DND-41 (cell line): ENCODE measurements at regions not wholly inside any gene's neighbourhood (a gene's known extent, or its start where the extent isn't known, plus 50 kb on each side); places are given as distances from the start of the nearest gene placed in this dataset.

Source experiments
- ATAC-seq: fragments of 200-7000 bp; cut with Tn5 transposase; 3 replicates; pipeline ENCODE4 v1.9.1; 2021; ENCODE audit warnings: low read depth; ENCODE audit not compliant: insufficient read depth
- DNase-seq: peaks from one replicate; pipeline ENCODE4 v3.0.0-alpha.2; 2020
- H2AFZ ChIP-seq: 2 replicates; pipeline ENCODE4 v1.6.0; 2012; ENCODE audit warnings: low read depth, low read length
- H3K27ac ChIP-seq: 2 replicates; pipeline ENCODE4 v1.5.1; 2012; ENCODE audit warnings: low read length, inconsistent platforms
- H3K27me3 ChIP-seq: fragments of 200-600 bp; sonication (generic); 2 replicates; pipeline ENCODE4 v1.6.0; 2012; ENCODE audit warnings: low read length, mild to moderate bottlenecking, inconsistent platforms; ENCODE audit not compliant: insufficient read depth, poor library complexity
- H3K36me3 ChIP-seq: 2 replicates; pipeline ENCODE4 v1.5.1; 2012; ENCODE audit warnings: low read length, inconsistent platforms; ENCODE audit not compliant: insufficient read depth
- H3K4me1 ChIP-seq: 2 replicates; pipeline ENCODE4 v1.5.1; 2012; ENCODE audit warnings: mild to moderate bottlenecking, low read length; ENCODE audit not compliant: insufficient read depth
- H3K4me2 ChIP-seq: 2 replicates; pipeline ENCODE4 v1.6.0; 2012; ENCODE audit warnings: mild to moderate bottlenecking, moderate library complexity, low read length, inconsistent platforms; ENCODE audit not compliant: insufficient read depth
- H3K4me3 ChIP-seq, 2 experiments: fragments of 200-600 bp in 1 of 2; shearing (Covaris generic) in 1 of 2; 2 replicates each; pipeline ENCODE4 v1.5.1; 2012 to 2016; ENCODE audit warnings: inconsistent platforms in 2 of 2, low read length in 2 of 2, mild to moderate bottlenecking in 2 of 2, low read depth in 1 of 2, moderate library complexity in 1 of 2
- H3K79me2 ChIP-seq: 2 replicates; pipeline ENCODE4 v1.6.0; 2012; ENCODE audit warnings: low read length, inconsistent platforms; ENCODE audit not compliant: insufficient read depth
- H3K9ac ChIP-seq: 2 replicates; pipeline ENCODE4 v1.6.0; 2012; ENCODE audit warnings: low read depth, mild to moderate bottlenecking, inconsistent platforms, low read length, moderate library complexity
- H3K9me3 ChIP-seq: 2 replicates; pipeline ENCODE4 v1.5.1; 2012; ENCODE audit warnings: low read length, moderate library complexity, mild to moderate bottlenecking, inconsistent platforms; ENCODE audit not compliant: insufficient read depth, severe bottlenecking
- H4K20me1 ChIP-seq: 2 replicates; pipeline ENCODE4 v1.6.0; 2012; ENCODE audit warnings: low read length; ENCODE audit not compliant: insufficient read depth
- EZH2 ChIP-seq: IDR thresholded peaks from 3 replicates; pipeline ENCODE4 v1.6.1; 2012; ENCODE audit warnings: borderline replicate concordance, low read depth, mild to moderate bottlenecking, moderate library complexity, low read length, inconsistent platforms; ENCODE audit not compliant: severe bottlenecking
- TF ChIP-seq, protein P1 (sequence below): IDR thresholded peaks from 2 replicates; pipeline ENCODE4 v1.5.1; 2012; ENCODE audit warnings: borderline replicate concordance, low read length, moderate library complexity, mild to moderate bottlenecking; ENCODE audit not compliant: poor library complexity, severe bottlenecking; ENCODE audit errors: extremely low read depth

GRCh38 chr1:87903242-87903641, 574.6 kb downstream of the LMO4 start:
- ATAC-seq (no peak), DNase-seq (no peak)
- no peaks in the 10 kb centered on the region for H3K36me3 ChIP-seq
- H3K27me3 ChIP-seq, result peaks cover 9% of the 10 kb centered on the region
- no peak overlapping the region for H3K9ac ChIP-seq
- H3K27ac ChIP-seq, result no peak overlapping the region
- H3K4me2 ChIP-seq, result no peak overlapping the region
- H3K79me2 ChIP-seq, result no peaks in the 10 kb centered on the region
- H3K9me3 ChIP-seq, result no peaks in the 10 kb centered on the region
- no peak for TF ChIP-seq EZH2
- TF ChIP-seq, protein P1, sequence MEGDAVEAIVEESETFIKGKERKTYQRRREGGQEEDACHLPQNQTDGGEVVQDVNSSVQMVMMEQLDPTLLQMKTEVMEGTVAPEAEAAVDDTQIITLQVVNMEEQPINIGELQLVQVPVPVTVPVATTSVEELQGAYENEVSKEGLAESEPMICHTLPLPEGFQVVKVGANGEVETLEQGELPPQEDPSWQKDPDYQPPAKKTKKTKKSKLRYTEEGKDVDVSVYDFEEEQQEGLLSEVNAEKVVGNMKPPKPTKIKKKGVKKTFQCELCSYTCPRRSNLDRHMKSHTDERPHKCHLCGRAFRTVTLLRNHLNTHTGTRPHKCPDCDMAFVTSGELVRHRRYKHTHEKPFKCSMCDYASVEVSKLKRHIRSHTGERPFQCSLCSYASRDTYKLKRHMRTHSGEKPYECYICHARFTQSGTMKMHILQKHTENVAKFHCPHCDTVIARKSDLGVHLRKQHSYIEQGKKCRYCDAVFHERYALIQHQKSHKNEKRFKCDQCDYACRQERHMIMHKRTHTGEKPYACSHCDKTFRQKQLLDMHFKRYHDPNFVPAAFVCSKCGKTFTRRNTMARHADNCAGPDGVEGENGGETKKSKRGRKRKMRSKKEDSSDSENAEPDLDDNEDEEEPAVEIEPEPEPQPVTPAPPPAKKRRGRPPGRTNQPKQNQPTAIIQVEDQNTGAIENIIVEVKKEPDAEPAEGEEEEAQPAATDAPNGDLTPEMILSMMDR, result no peak
- H3K4me1 ChIP-seq, result no peaks in the 10 kb centered on the region
- no peak overlapping the region for H3K4me3 ChIP-seq
- H2AFZ ChIP-seq, result no peak overlapping the region
- H4K20me1 ChIP-seq, result no peaks in the 10 kb centered on the region

GRCh38 chr1:87904651-87905050, 576.0 kb downstream of the LMO4 start:
- TF ChIP-seq EZH2, result no peak
- TF ChIP-seq, protein P1, result no peak
- no peak overlapping the region for H3K27ac ChIP-seq
- no peaks in the 10 kb centered on the region for H4K20me1 ChIP-seq

DNA sequence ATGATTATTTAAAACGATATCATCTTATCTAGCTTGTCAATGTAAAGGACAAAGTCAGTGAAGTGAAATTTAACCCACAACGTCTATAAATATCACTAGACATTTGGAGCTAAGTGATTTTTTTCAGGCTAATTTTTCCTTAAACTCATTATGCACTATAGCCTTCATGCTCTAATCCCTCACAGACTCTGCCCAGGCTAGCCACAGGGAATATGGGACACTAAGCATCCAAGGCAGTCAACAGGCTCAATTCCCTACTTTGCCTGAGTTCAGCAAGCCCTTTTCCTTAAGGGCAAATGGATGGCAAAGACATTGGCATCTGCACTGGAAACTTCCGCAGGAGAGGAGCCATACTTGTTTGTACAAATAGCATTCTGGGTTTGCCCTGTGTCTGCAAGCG, 577.0 kb downstream of the LMO4 start:
- DNase-seq, result no peak
- Histone ChIP-seq H3K9ac (no peak overlapping the region), H3K4me3 (no peak overlapping the region), H3K36me3 (no peaks in the 10 kb centered on the region), H3K27me3 (peaks cover 9% of the 10 kb centered on the region), H3K79me2 (no peaks in the 10 kb centered on the region), H3K4me2 (no peak overlapping the region), H3K9me3 (no peaks in the 10 kb centered on the region), H4K20me1 (no peaks in the 10 kb centered on the region), H2AFZ (no peak overlapping the region), H3K4me1 (no peaks in the 10 kb centered on the region), H3K27ac (no peak overlapping the region)
- TF ChIP-seq, protein P1, result no peak
- TF ChIP-seq EZH2, result no peak
- no peak for ATAC-seq

More at GRCh38 chr1:87904651-87905050, 576.0 kb downstream of the LMO4 start:
- H2AFZ ChIP-seq, result no peak overlapping the region
- no peaks in the 10 kb centered on the region for H3K9me3 ChIP-seq
- ATAC-seq (no peak), DNase-seq (no peak)
- no peak overlapping the region for H3K4me2 ChIP-seq
- H3K79me2 ChIP-seq, result no peaks in the 10 kb centered on the region
- H3K27me3 ChIP-seq, result peaks cover 9% of the 10 kb centered on the region
- H3K9ac ChIP-seq, result no peak overlapping the region
- H3K4me3 ChIP-seq, result no peak overlapping the region
- H3K4me1 ChIP-seq, result no peaks in the 10 kb centered on the region
- no peaks in the 10 kb centered on the region for H3K36me3 ChIP-seq

DNA sequence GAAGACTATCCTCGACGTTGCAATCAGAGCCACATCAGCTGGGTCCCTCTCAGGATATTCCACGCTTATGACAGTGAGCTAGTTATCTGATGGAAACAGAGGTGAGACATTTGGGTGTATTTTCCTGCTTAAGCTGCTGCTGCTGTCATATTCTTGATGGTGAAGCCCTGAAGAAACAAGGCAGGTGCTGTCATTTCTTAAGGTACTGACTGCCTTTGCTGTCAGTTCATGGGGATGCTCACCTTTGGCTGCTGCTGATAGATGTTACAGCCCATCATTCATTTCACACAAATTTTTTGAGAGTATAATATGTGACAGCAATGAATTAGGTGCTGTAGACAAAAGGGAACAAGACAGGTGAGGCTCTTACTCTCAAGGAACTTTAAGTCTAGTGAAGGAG, 577.4 kb downstream of the LMO4 start:
- Histone ChIP-seq H3K9ac (no peak overlapping the region), H2AFZ (no peak overlapping the region)
- ATAC-seq, result no peak

More for the DNA sequence above, 577.4 kb downstream of the LMO4 start:
- TF ChIP-seq EZH2, result no peak
- TF ChIP-seq, protein P1, result no peak
- H3K79me2 ChIP-seq, result no peaks in the 10 kb centered on the region
- no peak for DNase-seq
- H3K9me3 ChIP-seq, result no peaks in the 10 kb centered on the region
- H3K27ac ChIP-seq, result no peak overlapping the region
- no peak overlapping the region for H3K4me2 ChIP-seq
- H3K27me3 ChIP-seq, result peaks cover 9% of the 10 kb centered on the region
- no peaks in the 10 kb centered on the region for H3K36me3 ChIP-seq
- no peaks in the 10 kb centered on the region for H3K4me1 ChIP-seq
- no peaks in the 10 kb centered on the region for H4K20me1 ChIP-seq
- H3K4me3 ChIP-seq, result no peak overlapping the region
